Renal cortex interstitium (tissue), 11 donors: ENCODE measurements at regions not wholly inside any gene's neighbourhood (a gene's known extent, or its start where the extent isn't known, plus 50 kb on each side); places are given as distances from the start of the nearest gene placed in this dataset.

Source experiments
- DNase-seq, 11 donors: peaks; one replicate each; pipeline ENCODE4 v3.0.0-alpha.2; 2013; ENCODE audit warnings: low read depth in 9 of 11, low spot score in 4 of 11; ENCODE audit errors: extremely low read depth in 1 of 11

DNA sequence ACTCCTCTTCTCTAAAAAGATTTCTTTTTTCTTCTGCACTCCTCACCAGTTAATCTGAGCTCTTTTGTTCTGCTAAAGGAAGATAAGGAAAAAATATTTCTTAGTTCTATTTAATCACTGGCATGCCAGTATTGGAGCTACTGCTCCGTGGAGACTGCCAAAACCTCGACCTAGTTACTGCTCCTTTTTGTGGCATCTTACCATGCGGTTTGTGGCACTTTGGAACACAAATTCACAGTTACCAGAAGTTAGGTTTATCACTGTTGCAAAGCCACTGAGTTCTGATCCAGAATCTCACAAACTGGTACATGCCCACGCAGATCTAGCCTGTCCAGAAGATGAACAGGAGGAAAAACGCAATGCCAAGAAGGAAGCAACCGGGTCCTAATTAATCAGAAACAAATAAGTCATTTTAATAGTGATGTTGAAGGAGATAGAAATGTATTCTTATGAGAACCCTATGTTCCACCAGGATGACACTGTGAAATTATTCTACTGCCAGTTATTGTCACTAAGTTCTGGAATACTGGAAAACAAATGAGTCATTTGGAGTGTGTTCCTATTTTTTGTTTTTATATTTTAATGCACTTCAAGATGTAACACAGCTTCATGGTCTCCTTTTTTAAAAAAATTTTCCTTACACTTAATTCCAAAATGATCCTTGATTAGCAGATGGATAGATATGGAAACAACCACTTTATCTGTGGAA is 106.7 kb upstream of the GK2 start:
- no peak for DNase-seq

DNA sequence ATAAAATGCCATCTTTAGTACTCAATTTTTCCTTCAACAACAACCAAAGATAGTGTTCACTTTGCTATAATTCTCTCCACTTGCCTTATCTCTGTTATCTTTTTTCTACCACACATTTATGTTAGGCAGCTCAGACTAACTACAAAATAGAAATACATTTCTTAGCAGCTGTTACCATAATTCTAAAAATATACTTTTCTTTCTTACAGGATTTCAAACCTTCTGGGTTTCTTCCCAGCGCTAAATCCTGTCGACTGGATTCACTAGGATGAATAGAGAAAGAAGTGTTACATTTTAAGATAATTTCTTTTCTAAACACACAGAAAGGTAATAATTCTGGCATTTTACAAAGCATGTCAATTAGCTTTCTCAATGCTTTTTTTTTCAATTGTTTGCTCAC is 105.5 kb upstream of the GK2 start:
- DNase-seq, result no peak

DNA sequence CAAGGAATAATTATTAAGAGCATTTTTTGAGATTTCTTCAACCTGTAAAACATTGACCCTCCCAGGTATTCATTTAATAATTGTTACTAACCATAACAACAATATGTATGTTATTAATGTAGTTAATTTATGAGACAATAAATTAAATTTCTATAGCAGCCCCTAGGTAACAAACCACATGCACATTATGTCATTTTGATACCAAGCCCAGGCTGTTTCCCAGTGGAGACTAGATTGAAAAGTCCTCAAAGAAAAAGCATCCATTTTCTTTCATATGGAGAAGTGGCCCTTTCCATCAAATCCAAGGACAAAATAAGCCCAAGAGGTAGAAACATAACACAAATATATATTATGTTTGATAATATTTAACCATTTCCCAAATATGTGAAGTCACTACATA is 104.3 kb upstream of the GK2 start:
- DNase-seq, result no peak

DNA sequence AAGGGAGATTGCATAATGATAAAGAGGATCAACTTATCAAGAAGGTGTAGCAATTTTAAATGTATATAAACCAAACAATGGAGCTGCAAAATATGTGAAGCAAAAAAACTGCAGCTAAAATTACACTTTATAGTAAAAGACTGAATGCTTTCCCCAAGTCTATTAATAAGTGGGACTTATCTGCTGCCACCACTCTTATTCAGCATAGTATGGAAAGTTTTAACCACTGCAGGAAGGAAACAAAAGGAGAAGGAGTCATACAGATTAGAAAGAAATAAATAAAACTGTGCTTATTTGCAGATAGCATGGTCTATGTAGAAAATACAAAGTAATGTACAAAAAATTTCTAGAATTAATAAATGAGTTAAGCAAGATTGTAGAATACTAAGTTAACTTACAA is 94.1 kb upstream of the GK2 start:
- DNase-seq, result no peak

DNA sequence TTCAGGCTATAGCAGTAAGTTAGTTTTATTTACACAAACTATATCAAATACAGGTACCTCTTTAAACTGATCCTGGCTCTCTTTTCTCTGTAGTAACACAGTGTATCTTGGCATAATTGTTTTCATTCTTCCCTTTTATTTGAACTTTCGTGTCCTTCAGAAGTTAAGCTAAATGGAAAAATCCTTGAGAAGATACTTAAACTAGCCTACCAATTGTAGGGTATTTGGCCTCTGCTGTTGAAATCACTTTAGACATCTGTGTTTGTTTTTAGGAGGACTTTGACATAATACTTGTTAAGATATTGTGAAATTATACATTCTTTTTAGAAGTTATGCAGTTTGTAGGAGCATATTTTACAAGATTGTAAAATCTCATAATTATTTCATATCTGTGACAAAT is 90.3 kb upstream of the GK2 start:
- DNase-seq, result no peak

DNA sequence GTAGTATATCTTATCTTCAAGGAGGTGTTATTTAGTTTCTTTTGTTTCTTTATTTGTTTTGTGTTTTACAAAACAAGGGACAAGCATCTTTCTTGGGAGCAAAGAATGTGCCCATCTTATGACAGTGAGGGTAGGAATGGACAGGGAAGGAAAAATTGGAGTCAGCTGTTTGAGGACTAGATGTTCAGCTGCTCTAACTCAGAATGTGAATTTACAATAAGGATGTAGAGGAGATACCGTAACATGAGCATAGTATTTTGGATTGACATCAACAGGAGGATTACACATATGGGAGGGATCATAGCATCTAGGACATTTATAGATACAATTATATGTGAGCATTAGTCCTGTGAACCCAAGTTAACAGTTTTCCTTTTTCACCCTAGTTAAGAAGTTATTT is 89.0 kb upstream of the GK2 start:
- no peak for DNase-seq

DNA sequence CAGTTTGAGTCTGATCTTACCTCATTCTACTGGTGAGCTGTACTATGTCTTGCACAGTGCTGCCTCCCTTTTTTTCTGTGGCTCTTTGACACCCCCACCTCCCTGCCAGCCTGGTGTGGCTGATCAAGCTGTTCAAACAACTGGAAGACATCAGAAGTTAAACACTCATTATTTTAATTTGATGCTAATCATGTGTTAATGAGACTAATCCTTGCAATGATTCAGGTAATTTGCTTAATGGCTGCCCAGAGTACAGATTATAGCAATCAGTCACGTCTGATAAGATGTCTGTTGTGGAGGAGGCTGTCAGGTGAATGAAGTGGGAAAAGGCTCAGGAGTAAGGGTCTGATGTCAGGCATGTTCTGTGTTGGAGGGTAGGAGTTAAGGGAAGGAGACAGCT is 87.4 kb upstream of the GK2 start:
- no peak for DNase-seq

DNA sequence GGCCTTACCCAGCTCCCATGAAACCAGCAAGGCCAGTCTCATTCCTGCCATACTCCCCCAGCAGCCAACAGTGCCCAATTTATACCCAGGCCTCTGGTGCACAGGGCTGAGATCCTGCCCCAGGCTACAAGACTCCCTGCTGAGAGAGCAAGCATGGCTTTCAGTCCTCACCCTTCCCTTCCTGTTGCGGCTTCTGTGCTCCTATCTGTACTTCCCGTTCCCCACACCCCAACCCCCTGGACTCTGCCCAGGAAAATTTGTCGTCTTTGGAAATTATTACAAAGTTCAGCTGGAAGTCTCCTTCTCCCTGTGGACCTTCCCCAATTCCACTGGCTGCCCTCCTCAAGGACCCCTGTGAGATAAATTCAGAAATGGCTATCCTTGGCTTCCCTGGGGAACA is 84.1 kb upstream of the GK2 start:
- DNase-seq, result no peak

DNA sequence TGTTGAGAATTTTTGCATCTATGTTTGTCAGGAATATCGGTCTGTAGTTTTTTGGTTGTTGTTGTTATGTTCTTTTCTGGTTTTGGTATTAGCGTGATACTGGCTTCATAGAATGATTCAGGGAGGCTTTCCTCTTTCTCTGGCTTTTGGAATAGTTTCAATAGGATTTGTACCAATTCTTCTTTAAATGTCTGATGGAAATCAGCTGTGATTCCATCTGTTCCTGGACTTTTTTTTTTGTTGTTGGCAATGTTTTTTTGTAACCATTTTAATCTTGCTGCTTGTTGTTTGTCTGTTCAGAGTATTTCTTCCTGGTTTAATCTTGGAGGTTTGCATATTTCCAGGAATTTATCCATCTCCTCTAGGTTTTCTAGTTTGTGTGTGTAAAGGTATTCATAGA is 81.5 kb upstream of the GK2 start:
- DNase-seq, result no peak

DNA sequence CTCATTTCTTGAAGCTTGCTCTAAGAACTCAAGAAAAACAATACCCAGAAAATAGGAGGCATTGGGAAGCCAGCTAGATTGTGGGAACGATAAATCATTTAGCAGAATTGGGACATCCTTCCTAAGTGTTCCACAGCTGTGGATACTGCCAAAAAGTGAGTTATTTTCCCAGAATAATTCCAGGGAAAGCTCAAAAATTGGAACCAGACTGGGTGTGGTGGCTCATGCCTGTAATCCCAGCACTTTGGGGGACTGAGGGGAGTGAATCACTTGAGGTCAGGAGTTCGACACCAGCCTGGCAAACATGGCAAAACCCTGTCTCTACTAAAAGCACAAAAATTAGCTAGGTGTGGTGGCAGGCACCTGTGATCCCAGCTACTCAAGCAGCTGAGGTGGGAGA is 68.2 kb upstream of the GK2 start:
- DNase-seq, result no peak

DNA sequence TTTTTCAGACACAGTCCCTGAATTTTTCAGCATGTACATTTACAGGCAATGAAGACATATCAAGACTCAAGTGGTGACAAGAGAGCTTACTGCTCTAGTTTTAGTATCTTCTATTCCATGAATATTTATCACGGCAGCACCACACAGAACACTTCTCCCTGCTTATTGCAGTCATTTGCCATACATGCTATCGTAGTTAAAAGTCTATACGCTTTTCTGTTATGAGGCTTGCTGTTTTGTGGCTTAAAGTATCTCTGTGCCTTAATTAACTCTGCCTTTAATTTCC is 65.4 kb upstream of the GK2 start:
- DNase-seq, result no peak

DNA sequence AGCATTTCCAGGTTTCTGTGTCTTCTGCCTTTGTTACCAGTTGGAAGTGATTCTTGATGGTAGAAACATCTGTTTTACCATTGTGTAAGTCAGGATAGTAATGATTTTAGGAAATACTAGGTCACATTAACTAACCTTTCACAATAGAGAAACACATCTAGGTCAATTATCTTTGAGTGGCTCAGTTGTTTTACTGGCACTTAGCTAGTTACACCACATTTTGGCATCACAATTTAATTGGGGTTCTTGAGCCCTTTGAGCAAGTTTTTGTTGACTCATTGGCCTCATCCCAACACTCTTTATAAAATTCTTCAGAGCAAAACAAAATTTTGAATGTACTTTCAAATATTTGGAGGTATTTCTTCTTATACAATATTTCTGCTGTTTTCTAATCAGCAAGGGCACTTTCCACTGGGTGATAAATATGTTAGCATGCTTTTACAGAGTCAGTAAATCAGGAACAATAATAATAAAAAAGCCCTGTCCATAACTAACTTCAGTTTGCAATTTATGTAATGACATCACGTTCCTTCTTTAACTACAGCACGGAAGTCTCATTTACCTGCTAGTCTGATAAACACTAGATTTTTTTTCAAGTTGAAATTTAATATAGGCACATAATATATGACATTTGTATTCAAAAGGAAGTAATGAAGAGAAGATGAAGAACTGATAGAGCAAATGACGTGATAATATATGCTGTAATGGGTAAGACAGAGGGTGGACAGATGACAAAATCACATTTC is 64.8 kb upstream of the GK2 start:
- no peak for DNase-seq

DNA sequence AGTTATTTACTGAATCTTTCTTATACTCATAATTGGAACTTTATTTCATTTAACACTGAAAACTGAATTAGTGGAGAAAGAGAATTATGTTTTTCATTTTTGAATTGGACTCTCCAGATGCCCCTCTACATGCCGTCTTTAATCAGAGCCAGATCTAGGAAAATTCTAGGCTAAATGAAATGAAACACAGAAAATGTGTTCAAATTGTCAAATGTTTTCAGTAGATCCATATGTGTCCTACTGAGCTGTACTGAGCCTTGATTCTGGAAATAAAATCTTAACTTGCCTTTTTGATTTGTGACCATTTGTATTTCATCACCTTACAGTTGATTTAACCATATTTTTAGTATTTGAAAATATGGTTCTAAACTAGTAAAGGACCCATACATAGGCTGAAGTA is 64.0 kb upstream of the GK2 start:
- DNase-seq, result no peak

DNA sequence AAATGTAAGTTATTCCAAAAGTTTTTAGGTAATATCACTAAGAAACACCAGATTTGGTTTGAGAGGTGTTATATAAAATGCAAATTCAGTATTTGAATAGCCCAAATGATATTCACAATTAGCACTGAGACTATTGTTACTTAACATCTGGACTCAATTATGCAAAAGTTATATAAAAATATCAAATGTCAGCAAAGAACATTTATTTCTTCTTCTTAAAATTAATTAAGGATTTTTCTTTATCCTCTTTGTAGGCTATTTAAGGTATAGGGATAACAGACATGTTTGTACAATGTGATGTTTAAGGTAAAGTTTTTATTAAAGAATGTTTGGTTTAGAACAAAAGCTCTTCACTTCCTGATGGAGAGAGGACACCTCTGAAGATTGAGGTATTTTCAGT is 63.3 kb upstream of the GK2 start:
- DNase-seq, result no peak

DNA sequence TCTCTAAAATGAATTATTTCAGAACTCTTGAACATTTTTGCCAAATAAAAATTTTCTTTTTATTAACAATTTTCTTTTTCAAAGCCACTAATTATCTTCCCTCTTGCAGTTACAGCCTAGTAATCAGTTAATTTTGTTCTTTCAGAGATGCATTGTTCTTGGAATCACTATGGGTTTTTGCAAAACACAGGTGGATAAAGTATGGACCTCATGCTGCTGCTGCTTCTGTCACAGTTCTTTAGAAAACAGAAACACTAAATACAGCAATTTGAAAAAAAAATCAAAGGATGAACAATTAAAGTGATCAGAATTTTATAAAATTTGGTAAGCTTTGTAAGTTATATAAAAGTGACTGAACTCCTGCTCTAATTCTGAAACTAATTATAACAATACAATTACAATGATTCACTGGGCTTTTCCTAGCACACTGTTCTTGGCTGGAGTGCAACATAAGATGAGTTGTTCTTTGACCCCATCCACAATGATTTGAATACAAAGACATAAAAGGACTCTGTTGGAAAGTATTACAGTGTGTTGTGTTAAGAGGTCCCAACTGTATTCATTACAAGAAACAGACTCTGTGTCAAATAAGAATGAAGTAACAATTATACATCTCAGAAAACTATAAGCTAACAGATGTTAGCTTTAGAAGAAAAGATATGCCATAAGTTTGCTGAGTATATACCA is 59.4 kb upstream of the GK2 start:
- DNase-seq, result no peak

DNA sequence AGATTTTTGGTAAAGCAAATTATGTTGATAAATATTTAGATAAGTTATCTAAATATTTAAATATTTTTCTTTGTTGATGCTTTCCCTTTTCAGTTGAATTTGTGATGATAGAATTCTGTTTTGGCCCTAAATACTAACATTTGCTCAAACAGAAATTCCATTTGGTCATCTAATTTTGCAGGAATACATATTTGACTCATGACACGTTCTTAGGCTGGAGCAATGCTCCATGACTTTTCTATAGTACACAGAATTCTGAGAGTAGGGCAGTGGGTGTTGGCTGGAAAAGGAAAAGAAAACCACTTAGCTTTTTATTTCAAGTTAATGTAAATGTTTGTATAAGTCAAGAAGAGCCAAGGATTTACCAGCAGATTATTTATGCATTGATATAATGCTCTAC is 58.6 kb upstream of the GK2 start:
- no peak for DNase-seq
